ENCODE measurements at regions not wholly inside any gene's neighbourhood (a gene's known extent, or its start where the extent isn't known, plus 50 kb on each side); places are given as distances from the start of the nearest gene placed in this dataset.

DNA sequence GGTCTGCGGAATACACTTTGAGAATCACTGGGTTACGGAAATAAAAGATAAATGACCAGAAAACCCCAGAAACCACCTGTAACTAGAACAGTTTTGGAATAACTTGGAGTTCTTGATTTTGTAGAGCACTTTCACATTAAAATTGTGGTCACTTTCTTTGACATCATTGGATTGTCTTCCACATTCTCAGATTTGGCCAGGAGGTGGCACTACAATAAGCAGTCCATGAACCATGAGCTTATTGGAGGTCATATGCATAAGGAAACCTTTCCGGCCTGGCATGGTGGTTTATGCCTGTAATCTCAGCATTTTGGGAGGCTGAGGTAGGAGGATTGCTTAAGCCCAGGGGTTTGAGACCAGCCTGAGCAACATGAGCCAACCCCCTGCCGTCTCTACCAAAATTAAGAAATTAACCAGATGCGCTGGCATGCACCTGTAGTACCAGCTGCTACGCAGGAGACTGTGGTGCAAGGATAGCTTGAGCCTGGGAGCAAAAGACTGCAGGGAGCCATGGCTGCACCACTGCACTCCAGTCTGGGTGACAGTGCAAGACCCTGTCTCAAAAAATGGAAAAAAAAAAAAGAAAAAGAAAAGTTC, 107.7 kb upstream of the CAND1 start:
- H3K4me2 ChIP-seq (ENCODE audit: control insufficient read depth, extremely low read depth, insufficient read depth, low read depth, low read length): no peak overlapping the region
- peak; percentile 90 for FAIRE-seq
- H2AFZ ChIP-seq (ENCODE audit: control insufficient read depth, low read length): no peak overlapping the region
- no peaks in the 10 kb centered on the region for H3K9me1 ChIP-seq (ENCODE audit: control insufficient read depth, extremely low read depth, insufficient read depth, low read length)
- no peak for TF ChIP-seq EZH2 (IDR thresholded peaks at IDR 0.05; ENCODE audit: low read length)
- TF ChIP-seq, protein P1, sequence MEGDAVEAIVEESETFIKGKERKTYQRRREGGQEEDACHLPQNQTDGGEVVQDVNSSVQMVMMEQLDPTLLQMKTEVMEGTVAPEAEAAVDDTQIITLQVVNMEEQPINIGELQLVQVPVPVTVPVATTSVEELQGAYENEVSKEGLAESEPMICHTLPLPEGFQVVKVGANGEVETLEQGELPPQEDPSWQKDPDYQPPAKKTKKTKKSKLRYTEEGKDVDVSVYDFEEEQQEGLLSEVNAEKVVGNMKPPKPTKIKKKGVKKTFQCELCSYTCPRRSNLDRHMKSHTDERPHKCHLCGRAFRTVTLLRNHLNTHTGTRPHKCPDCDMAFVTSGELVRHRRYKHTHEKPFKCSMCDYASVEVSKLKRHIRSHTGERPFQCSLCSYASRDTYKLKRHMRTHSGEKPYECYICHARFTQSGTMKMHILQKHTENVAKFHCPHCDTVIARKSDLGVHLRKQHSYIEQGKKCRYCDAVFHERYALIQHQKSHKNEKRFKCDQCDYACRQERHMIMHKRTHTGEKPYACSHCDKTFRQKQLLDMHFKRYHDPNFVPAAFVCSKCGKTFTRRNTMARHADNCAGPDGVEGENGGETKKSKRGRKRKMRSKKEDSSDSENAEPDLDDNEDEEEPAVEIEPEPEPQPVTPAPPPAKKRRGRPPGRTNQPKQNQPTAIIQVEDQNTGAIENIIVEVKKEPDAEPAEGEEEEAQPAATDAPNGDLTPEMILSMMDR (optimal IDR thresholded peaks at IDR 0.05 in 1 of 3, IDR thresholded peaks at IDR 0.05 in 1 of 3, conservative IDR thresholded peaks at IDR 0.05 in 1 of 3; ENCODE audit: extremely low read depth in 1 of 3, insufficient read depth in 2 of 3, low read length in 3 of 3): peak; percentile 61 to 68 (median 63)
- DNase-seq (ENCODE audit: low read depth, low spot score): no peak
- no peaks in the 10 kb centered on the region for H3K36me3 ChIP-seq (ENCODE audit: control insufficient read depth in 2 of 2, extremely low read depth in 1 of 2, insufficient read depth in 2 of 2, low read length in 2 of 2)
- H3K27ac ChIP-seq (ENCODE audit: control insufficient read depth, insufficient read depth, low read length): no peak overlapping the region
- H3K9me3 ChIP-seq (ENCODE audit: control insufficient read depth, low read depth, low read length): no peaks in the 10 kb centered on the region
- dilution Hi-C loops (cut with MboI; ENCODE audit: extremely low pct_ligation_motif_present, low sequenced_read_pairs): no loop called here
- H3K79me2 ChIP-seq (ENCODE audit: control insufficient read depth, insufficient read depth, low read length): no peaks in the 10 kb centered on the region
- H4K20me1 ChIP-seq (ENCODE audit: control insufficient read depth, extremely low read depth, insufficient read depth, low read length): no peaks in the 10 kb centered on the region
- H3K27me3 ChIP-seq (ENCODE audit: control insufficient read depth, extremely low read depth, insufficient read depth, low read length): peaks cover 3% of the 10 kb centered on the region
- no peaks in the 10 kb centered on the region for H3K4me1 ChIP-seq (ENCODE audit: control insufficient read depth, extremely low read depth, insufficient read depth, low read length)
- H3K4me3 ChIP-seq (ENCODE audit: control insufficient read depth in 2 of 3, extremely low read depth in 1 of 3, insufficient read depth in 2 of 3, low read depth in 1 of 3, low read length in 3 of 3): no peak overlapping the region
- H3K9ac ChIP-seq (ENCODE audit: control insufficient read depth, extremely low read depth, insufficient read depth, low read length): no peak overlapping the region

DNA sequence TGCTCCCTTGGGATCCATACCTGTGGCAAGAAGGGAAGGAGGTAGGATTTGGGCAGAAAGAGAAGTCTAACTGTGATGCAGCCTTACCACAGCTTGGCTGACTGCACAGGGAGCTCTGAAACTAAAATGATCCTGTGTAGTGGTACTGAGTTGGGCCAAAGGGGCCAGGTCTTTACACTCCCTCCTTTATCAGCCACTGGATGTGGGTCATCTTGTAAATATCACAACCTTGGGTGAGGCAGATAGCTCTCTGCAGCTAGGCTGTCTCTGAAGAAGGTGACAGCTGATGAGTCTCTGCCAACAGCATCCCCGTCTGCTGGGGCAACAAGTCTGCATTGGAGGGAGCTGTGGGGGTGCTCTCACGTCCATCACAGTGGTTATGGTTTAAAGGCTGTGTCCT, 95.9 kb upstream of the CAND1 start:
- DNase-seq (ENCODE audit: low read depth, low spot score): no peak
- H3K27ac ChIP-seq (ENCODE audit: control insufficient read depth, insufficient read depth, low read length): no peak overlapping the region
- H3K9me1 ChIP-seq (ENCODE audit: control insufficient read depth, extremely low read depth, insufficient read depth, low read length): no peaks in the 10 kb centered on the region
- no peaks in the 10 kb centered on the region for H4K20me1 ChIP-seq (ENCODE audit: control insufficient read depth, extremely low read depth, insufficient read depth, low read length)
- dilution Hi-C loops (cut with MboI; ENCODE audit: extremely low pct_ligation_motif_present, low sequenced_read_pairs): no loop called here
- no peak overlapping the region for H3K4me3 ChIP-seq (ENCODE audit: control insufficient read depth in 2 of 3, extremely low read depth in 1 of 3, insufficient read depth in 2 of 3, low read depth in 1 of 3, low read length in 3 of 3)
- TF ChIP-seq, protein P1 (optimal IDR thresholded peaks at IDR 0.05 in 1 of 3, IDR thresholded peaks at IDR 0.05 in 1 of 3, conservative IDR thresholded peaks at IDR 0.05 in 1 of 3; ENCODE audit: extremely low read depth in 1 of 3, insufficient read depth in 2 of 3, low read length in 3 of 3): no peak
- TF ChIP-seq EZH2 (IDR thresholded peaks at IDR 0.05; ENCODE audit: low read length): no peak
- no peaks in the 10 kb centered on the region for H3K9me3 ChIP-seq (ENCODE audit: control insufficient read depth, low read depth, low read length)
- H3K4me2 ChIP-seq (ENCODE audit: control insufficient read depth, extremely low read depth, insufficient read depth, low read depth, low read length): no peak overlapping the region
- H2AFZ ChIP-seq (ENCODE audit: control insufficient read depth, low read length): no peak overlapping the region
- H3K79me2 ChIP-seq (ENCODE audit: control insufficient read depth, insufficient read depth, low read length): no peaks in the 10 kb centered on the region
- peaks cover 16% of the 10 kb centered on the region for H3K27me3 ChIP-seq (ENCODE audit: control insufficient read depth, extremely low read depth, insufficient read depth, low read length)
- H3K4me1 ChIP-seq (ENCODE audit: control insufficient read depth, extremely low read depth, insufficient read depth, low read length): no peaks in the 10 kb centered on the region
- FAIRE-seq: no peak
- no peaks in the 10 kb centered on the region for H3K36me3 ChIP-seq (ENCODE audit: control insufficient read depth in 2 of 2, extremely low read depth in 1 of 2, insufficient read depth in 2 of 2, low read length in 2 of 2)
- H3K9ac ChIP-seq (ENCODE audit: control insufficient read depth, extremely low read depth, insufficient read depth, low read length): no peak overlapping the region

Data from keratinocyte (primary cell).